ENCODE measurements at regions not wholly inside any gene's neighbourhood (a gene's known extent, or its start where the extent isn't known, plus 50 kb on each side); places are given as distances from the start of the nearest gene placed in this dataset.

DNA sequence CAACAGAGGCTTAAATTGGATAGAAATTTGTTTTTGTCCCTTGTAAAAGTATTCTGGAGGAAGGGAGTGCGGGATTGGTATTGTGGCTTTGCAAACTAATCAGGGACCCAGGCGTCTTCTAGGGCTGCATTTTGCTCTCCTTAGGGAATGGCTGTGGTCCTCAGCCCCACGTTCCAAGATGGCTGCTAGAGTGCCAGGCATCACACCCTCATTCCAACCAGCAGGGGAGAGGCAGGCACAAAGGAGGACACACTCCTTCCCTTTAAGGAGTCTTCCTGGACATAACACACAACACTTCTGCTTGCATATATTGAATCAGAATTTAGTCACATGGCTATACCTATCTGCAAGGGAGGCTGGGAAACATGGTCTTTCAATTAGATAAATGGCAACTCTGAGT is 174.5 kb upstream of the LYSMD4 start:
- TF ChIP-seq, protein P1, sequence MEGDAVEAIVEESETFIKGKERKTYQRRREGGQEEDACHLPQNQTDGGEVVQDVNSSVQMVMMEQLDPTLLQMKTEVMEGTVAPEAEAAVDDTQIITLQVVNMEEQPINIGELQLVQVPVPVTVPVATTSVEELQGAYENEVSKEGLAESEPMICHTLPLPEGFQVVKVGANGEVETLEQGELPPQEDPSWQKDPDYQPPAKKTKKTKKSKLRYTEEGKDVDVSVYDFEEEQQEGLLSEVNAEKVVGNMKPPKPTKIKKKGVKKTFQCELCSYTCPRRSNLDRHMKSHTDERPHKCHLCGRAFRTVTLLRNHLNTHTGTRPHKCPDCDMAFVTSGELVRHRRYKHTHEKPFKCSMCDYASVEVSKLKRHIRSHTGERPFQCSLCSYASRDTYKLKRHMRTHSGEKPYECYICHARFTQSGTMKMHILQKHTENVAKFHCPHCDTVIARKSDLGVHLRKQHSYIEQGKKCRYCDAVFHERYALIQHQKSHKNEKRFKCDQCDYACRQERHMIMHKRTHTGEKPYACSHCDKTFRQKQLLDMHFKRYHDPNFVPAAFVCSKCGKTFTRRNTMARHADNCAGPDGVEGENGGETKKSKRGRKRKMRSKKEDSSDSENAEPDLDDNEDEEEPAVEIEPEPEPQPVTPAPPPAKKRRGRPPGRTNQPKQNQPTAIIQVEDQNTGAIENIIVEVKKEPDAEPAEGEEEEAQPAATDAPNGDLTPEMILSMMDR (IDR thresholded peaks at IDR 0.05), result no peak
- TF ChIP-seq EZH2phosphoT487 (IDR thresholded peaks at IDR 0.05), result no peak

GRCh38 chr15:99906793-99907192 is 173.6 kb upstream of the LYSMD4 start:
- no peaks in the 10 kb centered on the region for H3K27me3 Mint-ChIP-seq (ENCODE audit: insufficient read depth, low read depth)
- no peaks in the 10 kb centered on the region for H3F3A ChIP-seq (ENCODE audit: low read depth)
- no peaks in the 10 kb centered on the region for H3K79me2 ChIP-seq (ENCODE audit: low read depth)
- no peak overlapping the region for H3K4me3 Mint-ChIP-seq
- H3K9ac ChIP-seq, result no peak overlapping the region
- H3K4me1 Mint-ChIP-seq, result peaks cover 7% of the 10 kb centered on the region
- H3K9me3 ChIP-seq (ENCODE audit: low read depth), result no peaks in the 10 kb centered on the region
- H3K9me3 Mint-ChIP-seq, result no peaks in the 10 kb centered on the region
- DNase-seq (ENCODE audit: low spot score), result no peak
- H2AFZ ChIP-seq (replicated peaks), result no peak overlapping the region
- no peaks in the 10 kb centered on the region for H3K4me1 ChIP-seq
- H3K27me3 ChIP-seq, result no peaks in the 10 kb centered on the region
- no peak overlapping the region for H3K27ac ChIP-seq
- no peak overlapping the region for H3K27ac Mint-ChIP-seq
- H3K4me3 ChIP-seq, result no peak overlapping the region
- H3K36me3 Mint-ChIP-seq, result no peaks in the 10 kb centered on the region
- no peaks in the 10 kb centered on the region for H4K20me1 ChIP-seq (ENCODE audit: low read depth)
- no peak for TF ChIP-seq EZH2 (IDR thresholded peaks at IDR 0.05)
- TF ChIP-seq EZH2phosphoT487 (IDR thresholded peaks at IDR 0.05), result no peak
- TF ChIP-seq, protein P1 (IDR thresholded peaks at IDR 0.05), result no peak
- no peak overlapping the region for H3K4me2 ChIP-seq
- no peaks in the 10 kb centered on the region for H3K36me3 ChIP-seq

More for the DNA sequence above, 174.5 kb upstream of the LYSMD4 start:
- no peaks in the 10 kb centered on the region for H3K27me3 ChIP-seq
- no peaks in the 10 kb centered on the region for H3K9me3 ChIP-seq (ENCODE audit: low read depth)
- no peak overlapping the region for H2AFZ ChIP-seq (replicated peaks)
- H3K9ac ChIP-seq, result no peak overlapping the region
- no peak overlapping the region for H3K27ac ChIP-seq
- Mint-ChIP-seq H3K9me3 (no peaks in the 10 kb centered on the region), H3K27ac (no peak overlapping the region), H3K4me1 (peaks cover 7% of the 10 kb centered on the region), H3K27me3 (ENCODE audit: insufficient read depth, low read depth) (no peaks in the 10 kb centered on the region), H3K4me3 (no peak overlapping the region), H3K36me3 (no peaks in the 10 kb centered on the region)
- no peaks in the 10 kb centered on the region for H3K4me1 ChIP-seq
- H3K36me3 ChIP-seq, result no peaks in the 10 kb centered on the region
- no peaks in the 10 kb centered on the region for H3F3A ChIP-seq (ENCODE audit: low read depth)
- no peak overlapping the region for H3K4me3 ChIP-seq
- H4K20me1 ChIP-seq (ENCODE audit: low read depth), result no peaks in the 10 kb centered on the region
- DNase-seq (ENCODE audit: low spot score), result no peak
- H3K79me2 ChIP-seq (ENCODE audit: low read depth), result no peaks in the 10 kb centered on the region
- H3K4me2 ChIP-seq, result no peak overlapping the region

GRCh38 chr15:99906311-99906710 is 173.1 kb upstream of the LYSMD4 start:
- Mint-ChIP-seq H3K27me3 (ENCODE audit: insufficient read depth, low read depth) (no peaks in the 10 kb centered on the region), H3K4me1 (peaks cover 7% of the 10 kb centered on the region), H3K36me3 (no peaks in the 10 kb centered on the region), H3K9me3 (no peaks in the 10 kb centered on the region), H3K4me3 (no peak overlapping the region), H3K27ac (no peak overlapping the region)
- Histone ChIP-seq H3K9ac (no peak overlapping the region), H3K79me2 (ENCODE audit: low read depth) (no peaks in the 10 kb centered on the region), H3K9me3 (ENCODE audit: low read depth) (no peaks in the 10 kb centered on the region), H3K4me3 (no peak overlapping the region), H2AFZ (replicated peaks) (no peak overlapping the region), H3K36me3 (no peaks in the 10 kb centered on the region), H3K27ac (no peak overlapping the region), H3K4me1 (no peaks in the 10 kb centered on the region), H3K27me3 (no peaks in the 10 kb centered on the region), H4K20me1 (ENCODE audit: low read depth) (no peaks in the 10 kb centered on the region), H3K4me2 (no peak overlapping the region), H3F3A (ENCODE audit: low read depth) (no peaks in the 10 kb centered on the region)
- TF ChIP-seq EZH2 (IDR thresholded peaks at IDR 0.05) (no peak), EZH2phosphoT487 (IDR thresholded peaks at IDR 0.05) (no peak)
- TF ChIP-seq, protein P1 (IDR thresholded peaks at IDR 0.05), result no peak
- no peak for DNase-seq (ENCODE audit: low spot score)

Measured in neural progenitor cell (in vitro differentiated cells).